HepG2 (cell line): ENCODE measurements at regions not wholly inside any gene's neighbourhood (a gene's known extent, or its start where the extent isn't known, plus 50 kb on each side); places are given as distances from the start of the nearest gene placed in this dataset.

Source experiments
- ATAC-seq: fragments of 200-7000 bp; cut with Tn5 transposase; 3 replicates; pipeline ENCODE4 v1.9.1; 2020; ENCODE audit warnings: mild to moderate bottlenecking, moderate library complexity
- BruUV-seq: library from RNA; stranded (reverse); fragments of 400-500 nt; replicated peaks from 2 replicates; lab custom pipeline; 2021; lab: Mats Ljungman, UMichigan
- CTCF ChIA-PET: fragments of 300-600 bp; formaldehyde crosslinking; extraction: SDS; loops from one replicate; lab custom pipeline; 2021; ENCODE audit warnings: low total read pairs, inconsistent platforms, low intra/inter-chr PET ratio; lab: Yijun Ruan, JAX
- POLR2A ChIA-PET: fragments of 350-600 bp; sonication (Branson Sonifier 250); formaldehyde crosslinking; loops from one replicate; lab custom pipeline; 2020; ENCODE audit warnings: antibody characterized with exemption, inconsistent platforms; lab: Yijun Ruan, JAX
- DNase-seq: peaks from one replicate; pipeline ENCODE4 v3.0.0-alpha.2; 2015; ENCODE audit warnings: low spot score
- FAIRE-seq: peaks from 3 replicates; lab custom pipeline; 2011; peaks lifted over from hg19 to GRCh38; lab: Jason Lieb, UNC
- H2AFZ ChIP-seq: one replicate; pipeline ENCODE4 v1.6.1; 2011; ENCODE audit warnings: low read length, inconsistent platforms
- H3K27ac ChIP-seq: fragments of 300-600 bp; 3 replicates; pipeline ENCODE4 v1.8.0; 2011; ENCODE audit warnings: mixed run types, mild to moderate bottlenecking, mixed read lengths, low read length, inconsistent platforms; ENCODE audit not compliant: insufficient read depth; ENCODE audit errors: extremely low read length
- H3K27me3 ChIP-seq, 2 experiments: fragments of 200-600 bp in 1 of 2; 2 replicates in 1 of 2; 3 replicates in 1 of 2; pipeline versions ENCODE4 v1.6.0 to v1.8.0; 2011; ENCODE audit warnings: low read length in 2 of 2, mild to moderate bottlenecking in 2 of 2, moderate library complexity in 2 of 2, inconsistent platforms in 1 of 2; ENCODE audit not compliant: insufficient read depth in 2 of 2, control insufficient read depth in 1 of 2
- H3K36me3 ChIP-seq, 2 experiments: fragments of 200-600 bp in 1 of 2; replicated peaks in 1 of 2; 2 replicates in 1 of 2; 3 replicates in 1 of 2; pipeline versions ENCODE4 v1.5.1 to v1.8.0; 2011; ENCODE audit warnings: low read length in 2 of 2, inconsistent platforms in 1 of 2; ENCODE audit not compliant: insufficient read depth in 2 of 2, control insufficient read depth in 1 of 2
- H3K4me1 ChIP-seq: 2 replicates; pipeline ENCODE4 v1.5.1; 2012; ENCODE audit warnings: low read length, inconsistent platforms; ENCODE audit not compliant: insufficient read depth
- H3K4me2 ChIP-seq: 2 replicates; pipeline ENCODE4 v1.6.0; 2011; ENCODE audit warnings: low read depth, low read length, inconsistent platforms
- H3K4me3 ChIP-seq, 3 experiments: fragments of 200-600 bp in 1 of 3; sonication (generic), shearing (Covaris generic) in 1 of 3; replicated peaks in 1 of 3; 2 replicates each; pipeline ENCODE4 v1.5.1; 2011 to 2016; ENCODE audit warnings: low read length in 3 of 3, inconsistent platforms in 2 of 3, low read depth in 2 of 3, mild to moderate bottlenecking in 2 of 3, control low read depth in 1 of 3, mixed read lengths in 1 of 3; ENCODE audit not compliant: insufficient read depth in 1 of 3
- H3K79me2 ChIP-seq: one replicate; pipeline ENCODE4 v1.6.1; 2011; ENCODE audit warnings: low read length, inconsistent platforms; ENCODE audit not compliant: insufficient read depth
- H3K9ac ChIP-seq: 2 replicates; pipeline ENCODE4 v1.6.0; 2011; ENCODE audit warnings: mild to moderate bottlenecking, low read depth, low read length, inconsistent platforms; ENCODE audit not compliant: insufficient read depth
- H3K9me3 ChIP-seq: 2 replicates; pipeline ENCODE4 v1.5.1; 2012; ENCODE audit warnings: mild to moderate bottlenecking, low read length
- H4K20me1 ChIP-seq: 2 replicates; pipeline ENCODE4 v1.6.0; 2011; ENCODE audit warnings: inconsistent platforms, mild to moderate bottlenecking, low read length, moderate library complexity; ENCODE audit not compliant: insufficient read depth
- GZF1 ChIP-seq: sonication (generic); formaldehyde crosslinking; IDR thresholded peaks from 2 replicates; pipeline ENCODE4 v1.5.1; 2020; ENCODE audit warnings: mild to moderate bottlenecking, missing genetic modification reagents
- MYPOP ChIP-seq: sonication (generic); formaldehyde crosslinking; IDR thresholded peaks from 2 replicates; pipeline ENCODE4 v1.8.1; 2023; ENCODE audit warnings: mild to moderate bottlenecking, moderate library complexity, missing genetic modification reagents
- ONECUT2 ChIP-seq: sonication (generic); formaldehyde crosslinking; IDR thresholded peaks from 2 replicates; pipeline ENCODE4 v1.4.0; 2020; ENCODE audit warnings: missing genetic modification reagents
- TBP ChIP-seq: sonication (generic); formaldehyde crosslinking; IDR thresholded peaks from 2 replicates; pipeline ENCODE4 v1.5.0; 2020; ENCODE audit warnings: missing genetic modification reagents
- ZBTB42 ChIP-seq: sonication (generic); formaldehyde crosslinking; IDR thresholded peaks from 2 replicates; pipeline ENCODE4 v1.5.0; 2020; ENCODE audit warnings: mild to moderate bottlenecking, missing genetic modification reagents
- ZHX2 ChIP-seq, 2 experiments: sonication (generic) in 1 of 2; formaldehyde crosslinking in 1 of 2; IDR thresholded peaks; 2 replicates each; pipeline versions ENCODE4 v1.6.1 to v1.9.0; 2014 to 2022; ENCODE audit warnings: antibody characterized with exemption in 1 of 2, borderline replicate concordance in 1 of 2, inconsistent platforms in 1 of 2, low read depth in 1 of 2, missing genetic modification reagents in 1 of 2
- ZNF160 ChIP-seq: sonication (generic); formaldehyde crosslinking; IDR thresholded peaks from 2 replicates; pipeline ENCODE4 v1.8.0; 2022; ENCODE audit warnings: mild to moderate bottlenecking, inconsistent platforms, missing genetic modification reagents
- ZNF891 ChIP-seq: sonication (generic); formaldehyde crosslinking; IDR thresholded peaks from 2 replicates; pipeline ENCODE4 v1.5.0; 2020; ENCODE audit warnings: mild to moderate bottlenecking, missing genetic modification reagents
- WGBS: methylation state at CpG from one replicate; pipeline ENCODE4 v1.1.6; 2017; ENCODE audit warnings: low lambda C conversion rate; 5-methylcytosine and 5-hydroxymethylcytosine counted together
- in situ Hi-C: cut with HindIII; loops from 2 replicates; pipeline ENCODE4 v1.10.0; 2017; ENCODE audit warnings: low pct_unique_long_range_greater_than_20kb; ENCODE audit not compliant: extremely low pct_ligation_motif_present
- intact Hi-C: fragments of 100-400 bp; cut with micrococcal nuclease; formaldehyde crosslinking; loops from one replicate; pipeline ENCODE4 v1.10.0; 2022; ENCODE audit not compliant: unreplicated experiment

- in situ Hi-C loops (no loop called here), intact Hi-C loops (no loop called here)
- no peak for DNase-seq
- no peak for ATAC-seq
- no peak overlapping the region for H3K27ac ChIP-seq
- ChIA-PET POLR2A (no interaction called here), CTCF (no interaction called here)
- H3K9ac ChIP-seq, result no peak overlapping the region
- WGBS, result 0% methylated on average over 2 of the region's 2 CpGs
- H4K20me1 ChIP-seq, result no peaks in the 10 kb centered on the region
- BruUV-seq, result no TSS peak
- H3K27me3 ChIP-seq, result no peaks in the 10 kb centered on the region
- no peaks in the 10 kb centered on the region for H3K4me1 ChIP-seq
- no peaks in the 10 kb centered on the region for H3K79me2 ChIP-seq
- H3K4me3 ChIP-seq, result no peak overlapping the region
- H3K9me3 ChIP-seq, result no peaks in the 10 kb centered on the region
- FAIRE-seq, result no peak
- H3K36me3 ChIP-seq, result no peaks in the 10 kb centered on the region
- no peak overlapping the region for H3K4me2 ChIP-seq
- no peak overlapping the region for H2AFZ ChIP-seq
- TF ChIP-seq MYPOP, result no peak
- TF ChIP-seq ZHX2 (IDR thresholded peaks at IDR 0.05; ENCODE audit: low read depth), result no peak
- no peak for TF ChIP-seq ZHX2 (CRISPR knock-in tag; IDR thresholded peaks at IDR 0.05; ENCODE audit: borderline replicate concordance)
- TF ChIP-seq ZBTB42 (CRISPR knock-in tag), result no peak
- no peak for TF ChIP-seq ZNF891 (CRISPR knock-in tag)
- TF ChIP-seq TBP, result no peak
- no peak for TF ChIP-seq ONECUT2 (CRISPR knock-in tag)
- no peak for TF ChIP-seq ZNF160
- no peak for TF ChIP-seq GZF1 (CRISPR knock-in tag)
These were observed 1036.4 kb downstream of the EFNA5 start for GRCh38 chr5:106634375-106634774.
